ENCODE measurements at regions not wholly inside any gene's neighbourhood (a gene's known extent, or its start where the extent isn't known, plus 50 kb on each side); places are given as distances from the start of the nearest gene placed in this dataset.

DNA sequence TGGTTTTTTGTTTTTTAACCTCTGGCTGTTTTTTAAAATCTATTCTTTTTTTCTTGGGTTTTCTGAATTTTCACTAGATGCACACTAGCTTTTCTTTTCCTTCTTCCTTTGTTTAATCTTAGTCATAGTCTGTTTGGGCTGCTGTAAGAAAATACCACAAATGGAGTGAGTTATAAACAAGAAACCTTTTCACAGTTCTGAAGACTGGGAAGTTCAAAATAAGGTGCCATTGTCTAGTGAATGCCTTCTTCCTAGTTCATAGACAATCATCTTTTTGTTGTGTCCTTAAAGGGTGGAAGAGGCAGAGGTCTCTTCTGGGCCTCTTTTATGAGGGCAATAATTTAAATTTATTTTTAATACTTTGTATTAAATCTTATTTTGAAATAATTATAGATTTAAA lies 532.9 kb upstream of the ANO5 start:
- Histone ChIP-seq H3K27ac (no peak overlapping the region), H3K27me3 (no peaks in the 10 kb centered on the region), H3K36me3 (replicated peaks in 1 of 2; ENCODE audit: insufficient read depth in 1 of 2, low read depth in 2 of 2) (no peaks in the 10 kb centered on the region), H3K4me3 (no peak overlapping the region), H3K4me1 (no peaks in the 10 kb centered on the region), H3K9me3 (no peaks in the 10 kb centered on the region)
- DNase-seq (no peak), ATAC-seq (no peak)
- TF ChIP-seq, protein P1, sequence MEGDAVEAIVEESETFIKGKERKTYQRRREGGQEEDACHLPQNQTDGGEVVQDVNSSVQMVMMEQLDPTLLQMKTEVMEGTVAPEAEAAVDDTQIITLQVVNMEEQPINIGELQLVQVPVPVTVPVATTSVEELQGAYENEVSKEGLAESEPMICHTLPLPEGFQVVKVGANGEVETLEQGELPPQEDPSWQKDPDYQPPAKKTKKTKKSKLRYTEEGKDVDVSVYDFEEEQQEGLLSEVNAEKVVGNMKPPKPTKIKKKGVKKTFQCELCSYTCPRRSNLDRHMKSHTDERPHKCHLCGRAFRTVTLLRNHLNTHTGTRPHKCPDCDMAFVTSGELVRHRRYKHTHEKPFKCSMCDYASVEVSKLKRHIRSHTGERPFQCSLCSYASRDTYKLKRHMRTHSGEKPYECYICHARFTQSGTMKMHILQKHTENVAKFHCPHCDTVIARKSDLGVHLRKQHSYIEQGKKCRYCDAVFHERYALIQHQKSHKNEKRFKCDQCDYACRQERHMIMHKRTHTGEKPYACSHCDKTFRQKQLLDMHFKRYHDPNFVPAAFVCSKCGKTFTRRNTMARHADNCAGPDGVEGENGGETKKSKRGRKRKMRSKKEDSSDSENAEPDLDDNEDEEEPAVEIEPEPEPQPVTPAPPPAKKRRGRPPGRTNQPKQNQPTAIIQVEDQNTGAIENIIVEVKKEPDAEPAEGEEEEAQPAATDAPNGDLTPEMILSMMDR (IDR thresholded peaks at IDR 0.05) = no peak
- TF ChIP-seq POLR2A (IDR thresholded peaks at IDR 0.05) = no peak
- intact Hi-C loops (cut with DNase I) = no loop called here

DNA sequence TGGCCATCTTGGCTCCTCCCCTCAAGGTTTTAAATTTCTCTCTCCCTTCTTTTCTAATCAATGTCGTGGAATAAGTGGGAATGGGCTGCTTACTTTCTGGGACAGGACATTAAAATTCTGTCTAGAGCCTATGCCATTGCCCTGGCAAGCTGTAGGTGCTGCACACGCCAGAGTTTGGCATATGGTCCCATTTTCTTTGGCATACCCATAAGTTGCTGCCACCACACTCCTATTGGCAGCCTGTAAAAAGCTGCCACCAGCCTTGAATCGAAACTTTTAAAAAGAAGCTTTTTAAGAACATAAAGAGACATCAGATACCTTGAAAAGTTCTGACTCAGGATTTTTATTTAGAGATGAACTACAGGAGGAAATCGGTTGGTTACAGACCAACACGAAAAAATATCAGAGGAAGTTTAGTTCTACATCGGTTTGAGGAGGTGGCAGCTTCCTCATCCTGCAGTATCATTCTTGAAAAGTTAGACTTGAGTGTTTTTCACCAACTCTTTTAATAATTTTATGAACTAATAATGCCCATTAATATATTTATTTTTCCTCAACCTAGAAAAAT lies 517.8 kb upstream of the ANO5 start:
- intact Hi-C loops (cut with DNase I) = no loop called here
- Histone ChIP-seq H3K27ac (no peak overlapping the region), H3K4me1 (no peaks in the 10 kb centered on the region), H3K27me3 (no peaks in the 10 kb centered on the region), H3K36me3 (replicated peaks in 1 of 2; ENCODE audit: insufficient read depth in 1 of 2, low read depth in 2 of 2) (no peaks in the 10 kb centered on the region), H3K4me3 (no peak overlapping the region), H3K9me3 (no peaks in the 10 kb centered on the region)
- ATAC-seq (no peak), DNase-seq (no peak)
- TF ChIP-seq, protein P1 (IDR thresholded peaks at IDR 0.05) = no peak
- no peak for TF ChIP-seq POLR2A (IDR thresholded peaks at IDR 0.05)
- WGBS, 2 donors = 49 to 50% methylated on average over 6 of the region's 6 CpGs

DNA sequence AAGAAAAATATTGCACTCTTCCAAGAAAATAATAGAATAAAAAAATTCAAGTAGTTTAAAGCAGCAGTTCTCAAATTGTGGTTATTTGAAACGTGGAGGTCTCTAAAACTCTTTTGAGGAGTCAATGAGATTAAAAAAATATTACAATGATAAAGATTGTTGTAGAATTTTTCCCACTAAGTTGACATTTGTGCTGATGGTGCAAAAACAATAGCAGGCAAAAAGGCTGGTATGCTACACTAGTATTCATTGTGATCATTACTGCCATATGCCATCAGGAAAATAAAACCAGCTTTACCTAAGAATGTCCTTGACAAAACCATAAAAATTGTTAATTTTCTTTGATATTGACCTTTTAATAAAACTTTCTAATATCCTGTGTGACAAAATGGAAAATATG lies 505.2 kb upstream of the ANO5 start:
- H3K36me3 ChIP-seq (replicated peaks in 1 of 2; ENCODE audit: insufficient read depth in 1 of 2, low read depth in 2 of 2) = no peaks in the 10 kb centered on the region
- no peak for TF ChIP-seq POLR2A (IDR thresholded peaks at IDR 0.05)
- TF ChIP-seq, protein P1 (IDR thresholded peaks at IDR 0.05) = no peak
- no peak overlapping the region for H3K27ac ChIP-seq
- no peaks in the 10 kb centered on the region for H3K27me3 ChIP-seq
- no peaks in the 10 kb centered on the region for H3K4me1 ChIP-seq
- intact Hi-C loops (cut with DNase I) = no loop called here
- ATAC-seq (no peak), DNase-seq (no peak)
- 36 to 69% methylated on average over 1 of the region's 1 CpG for WGBS, 2 donors
- no peak overlapping the region for H3K4me3 ChIP-seq
- no peaks in the 10 kb centered on the region for H3K9me3 ChIP-seq

DNA sequence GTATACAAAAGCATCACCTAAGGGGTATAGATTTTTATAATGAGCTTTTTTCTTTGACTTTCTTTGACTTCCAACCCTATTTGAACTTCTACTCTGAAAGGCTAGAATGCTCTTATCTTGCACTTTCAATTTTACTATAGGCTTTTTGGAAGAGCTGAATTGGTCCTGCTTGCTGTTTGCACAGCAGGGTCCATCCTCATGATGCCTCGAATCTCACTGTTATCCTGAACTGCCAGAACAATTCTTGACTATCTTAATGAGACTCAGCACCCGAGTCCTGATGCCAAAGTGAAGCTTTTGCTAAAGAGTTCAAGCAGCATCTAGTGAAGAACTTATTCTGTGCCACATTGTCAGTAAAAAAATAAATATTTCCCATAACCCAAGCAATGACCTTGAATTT lies 488.3 kb upstream of the ANO5 start:
- 10 to 16% methylated on average over 2 of the region's 2 CpGs for WGBS, 2 donors
- TF ChIP-seq, protein P1 (IDR thresholded peaks at IDR 0.05) = no peak
- TF ChIP-seq POLR2A (IDR thresholded peaks at IDR 0.05) = no peak
- intact Hi-C loops (cut with DNase I) = no loop called here
- Histone ChIP-seq H3K36me3 (replicated peaks in 1 of 2; ENCODE audit: insufficient read depth in 1 of 2, low read depth in 2 of 2) (no peaks in the 10 kb centered on the region), H3K9me3 (no peaks in the 10 kb centered on the region), H3K27me3 (no peaks in the 10 kb centered on the region), H3K4me3 (no peak overlapping the region), H3K4me1 (no peaks in the 10 kb centered on the region), H3K27ac (no peak overlapping the region)
- ATAC-seq (no peak), DNase-seq (no peak)

DNA sequence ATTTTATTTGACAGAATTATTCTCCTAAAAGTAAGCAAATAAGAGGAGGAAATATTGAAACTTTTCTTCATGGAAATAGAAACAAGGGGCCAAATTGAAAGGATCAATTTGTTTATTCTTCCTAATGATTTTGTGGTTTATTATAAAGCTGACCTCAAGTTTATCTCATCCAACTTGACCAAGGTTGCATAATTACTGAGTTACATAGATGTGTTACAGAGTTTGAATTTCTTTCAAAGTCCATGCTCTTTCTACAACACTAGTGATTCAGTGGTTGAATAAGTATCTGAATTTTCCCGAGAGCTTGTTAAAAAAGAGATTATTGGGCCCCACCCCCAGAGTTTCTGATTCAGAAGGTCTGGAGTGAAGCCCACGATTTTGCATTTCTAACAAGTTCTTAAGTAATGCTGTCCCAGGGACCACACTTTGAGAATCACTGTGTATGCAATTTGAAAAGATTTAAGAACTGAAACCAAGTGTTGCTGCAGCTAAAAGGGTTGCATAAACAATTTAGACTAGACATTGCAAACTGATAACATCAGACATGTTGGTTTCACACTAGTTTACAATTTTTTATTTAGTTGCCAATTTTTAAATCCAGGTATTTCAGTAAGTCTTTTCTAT lies 485.7 kb upstream of the ANO5 start:
- Histone ChIP-seq H3K4me1 (no peaks in the 10 kb centered on the region), H3K4me3 (no peak overlapping the region), H3K27ac (no peak overlapping the region), H3K9me3 (no peaks in the 10 kb centered on the region), H3K36me3 (replicated peaks in 1 of 2; ENCODE audit: insufficient read depth in 1 of 2, low read depth in 2 of 2) (no peaks in the 10 kb centered on the region), H3K27me3 (no peaks in the 10 kb centered on the region)
- intact Hi-C loops (cut with DNase I) = no loop called here
- WGBS, 2 donors = 17 to 29% methylated on average over 2 of the region's 2 CpGs
- TF ChIP-seq POLR2A (IDR thresholded peaks at IDR 0.05) = no peak
- TF ChIP-seq, protein P1 (IDR thresholded peaks at IDR 0.05) = no peak
- no peak for DNase-seq
- no peak for ATAC-seq

All from body of pancreas (tissue), 4 donors.